ENCODE measurements at regions not wholly inside any gene's neighbourhood (a gene's known extent, or its start where the extent isn't known, plus 50 kb on each side); places are given as distances from the start of the nearest gene placed in this dataset.

DNA sequence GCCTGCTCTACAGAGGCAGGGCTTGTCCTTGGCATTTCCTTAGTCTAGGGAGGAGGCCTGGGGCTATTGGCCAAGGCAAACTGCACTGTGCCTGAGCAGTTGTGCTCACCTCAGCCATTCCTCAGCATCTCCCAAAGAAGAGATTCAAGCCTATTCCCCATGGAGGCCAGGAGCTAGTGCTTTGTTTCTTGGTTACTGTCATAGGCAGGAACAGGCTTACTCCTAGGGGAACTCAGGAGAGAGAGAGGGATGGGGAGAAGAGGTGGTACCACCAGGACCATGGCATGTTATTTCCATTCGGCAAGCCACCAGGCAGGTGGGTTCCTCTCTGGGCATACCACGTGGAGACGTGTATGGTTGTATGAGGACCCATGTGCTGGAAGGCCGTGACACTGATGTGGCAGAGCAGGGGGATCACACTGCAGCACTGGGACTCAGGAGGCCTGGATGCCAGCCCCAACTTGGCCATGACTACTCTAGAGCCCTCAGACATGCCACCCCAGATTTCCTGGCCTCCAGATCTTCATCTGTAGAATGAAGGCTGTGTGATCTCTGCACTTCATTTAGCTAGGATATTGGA is 233.7 kb downstream of the LOXHD1 start:
- TF ChIP-seq POLR2AphosphoS5 (IDR thresholded peaks at IDR 0.05), result no peak
- TF ChIP-seq POLR2A (IDR thresholded peaks at IDR 0.05), result no peak
- no peak for TF ChIP-seq CTCF (IDR thresholded peaks at IDR 0.05 in 8 of 11, conservative IDR thresholded peaks at IDR 0.05 in 3 of 11)

Data from spleen (tissue), 7 donors.